Natural killer cell (primary cell): ENCODE measurements at regions not wholly inside any gene's neighbourhood (a gene's known extent, or its start where the extent isn't known, plus 50 kb on each side); places are given as distances from the start of the nearest gene placed in this dataset.
"Not testable (repeated sequence)": the region's sequence is repeated elsewhere in the genome, so short reads cannot be mapped to it uniquely, and the experiment has no call there.

ENCODE experiments used
- ATAC-seq, 3 donors: fragments of 150-1000 bp in 2 of 3; fragments of 200-7000 bp in 1 of 3; cut with Tn5 transposase; 1 replicate in 1 of 3; 2 replicates in 2 of 3; pipeline ENCODE4 v1.10.0; 2021; ENCODE audit warnings: mild to moderate bottlenecking in 2 of 3, moderate library complexity in 2 of 3
- DNase-seq, 2 donors: peaks; one replicate each; pipeline versions ENCODE4 v3.0.0 to v3.0.0-alpha.2; 2013 to 2021; ENCODE audit warnings: mixed read lengths in 1 of 2
- H3K27ac ChIP-seq: one replicate; pipeline ENCODE4 v1.5.1; 2013; ENCODE audit warnings: mild to moderate bottlenecking, low read length
- H3K27me3 ChIP-seq: one replicate; pipeline ENCODE4 v1.6.1; 2013; ENCODE audit warnings: low read length; ENCODE audit not compliant: control insufficient read depth, insufficient read depth
- H3K36me3 ChIP-seq: one replicate; pipeline ENCODE4 v1.6.1; 2013; ENCODE audit warnings: low read length; ENCODE audit not compliant: control insufficient read depth, insufficient read depth
- H3K4me1 ChIP-seq: one replicate; pipeline ENCODE4 v1.6.1; 2013; ENCODE audit warnings: low read length; ENCODE audit not compliant: control insufficient read depth, insufficient read depth
- H3K4me3 ChIP-seq: one replicate; pipeline ENCODE4 v1.5.1; 2013; ENCODE audit warnings: low read length
- H3K9me3 ChIP-seq: one replicate; pipeline ENCODE4 v1.6.1; 2013; ENCODE audit warnings: low read length; ENCODE audit not compliant: control insufficient read depth, insufficient read depth
- H3K27ac Mint-ChIP-seq, 2 donors: one replicate each; pipeline ENCODE4 v1.8.0; 2022; ENCODE audit warnings: mild to moderate bottlenecking in 2 of 2, mixed read lengths in 2 of 2, moderate library complexity in 1 of 2
- H3K27me3 Mint-ChIP-seq, 2 donors: one replicate each; pipeline ENCODE4 v1.8.0; 2022; ENCODE audit warnings: low read depth in 2 of 2, mixed read lengths in 2 of 2
- H3K36me3 Mint-ChIP-seq: one replicate; pipeline ENCODE4 v1.8.0; 2022; ENCODE audit warnings: mixed read lengths
- H3K4me1 Mint-ChIP-seq, 2 donors: one replicate each; pipeline ENCODE4 v1.8.0; 2022; ENCODE audit warnings: mixed read lengths in 2 of 2
- H3K4me3 Mint-ChIP-seq: one replicate; pipeline ENCODE4 v1.8.0; 2022; ENCODE audit warnings: mild to moderate bottlenecking, moderate library complexity, mixed read lengths
- H3K9me3 Mint-ChIP-seq, 2 donors: one replicate each; pipeline ENCODE4 v1.8.0; 2022; ENCODE audit warnings: mixed read lengths in 2 of 2
- CTCF ChIP-seq: fragments of 200-600 bp; IDR thresholded peaks from one replicate; pipeline ENCODE4 v1.8.0; 2022; ENCODE audit warnings: antibody characterized with exemption
- WGBS: methylation state at CpG from one replicate; pipeline ENCODE4 v1.1.7; 2013; ENCODE audit warnings: missing lambda C conversion rate; ENCODE audit not compliant: insufficient coverage; 5-methylcytosine and 5-hydroxymethylcytosine counted together
- intact Hi-C: fragments of 100-400 bp; cut with micrococcal nuclease; formaldehyde crosslinking; loops from one replicate; pipeline ENCODE4 v1.14.2; 2022

- Mint-ChIP-seq H3K9me3 (no peaks in the 10 kb centered on the region), H3K4me1 (no peaks in the 10 kb centered on the region), H3K36me3 (no peaks in the 10 kb centered on the region), H3K27me3 (no peaks in the 10 kb centered on the region), H3K4me3 (no peak overlapping the region), H3K27ac (no peak overlapping the region)
- TF ChIP-seq CTCF: no peak
- Histone ChIP-seq H3K9me3 (no peaks in the 10 kb centered on the region), H3K27ac (no peak overlapping the region), H3K27me3 (no peaks in the 10 kb centered on the region), H3K36me3 (no peaks in the 10 kb centered on the region), H3K4me1 (no peaks in the 10 kb centered on the region), H3K4me3 (no peak overlapping the region)
- ATAC-seq: no peak
- no peak for DNase-seq
- no CpG with 5 or more reads among the region's 1 CpG for WGBS
- intact Hi-C loops: no loop called here
Measured at GRCh38 chrX:82732861-82733260, 775.2 kb upstream of the POU3F4 start.

- intact Hi-C loops: no loop called here
- no peak for TF ChIP-seq CTCF
Measured at GRCh38 chrX:82734140-82734539, 774.0 kb upstream of the POU3F4 start.

GRCh38 chrX:82738313-82738712 lies 769.8 kb upstream of the POU3F4 start:
- H3K36me3 ChIP-seq, intact Hi-C loops, H3K4me1 Mint-ChIP-seq, H3K27me3 Mint-ChIP-seq, H3K4me1 ChIP-seq, ATAC-seq, H3K27ac Mint-ChIP-seq, H3K9me3 Mint-ChIP-seq, H3K27me3 ChIP-seq, H3K9me3 ChIP-seq, DNase-seq, H3K27ac ChIP-seq, H3K4me3 Mint-ChIP-seq, H3K36me3 Mint-ChIP-seq, H3K4me3 ChIP-seq: not testable (repeated sequence)
- 96% methylated on average over 17 of the region's 20 CpGs for WGBS

More at GRCh38 chrX:82734140-82734539, 774.0 kb upstream of the POU3F4 start:
- Mint-ChIP-seq H3K4me3 (no peak overlapping the region), H3K27ac (no peak overlapping the region), H3K9me3 (no peaks in the 10 kb centered on the region), H3K36me3 (no peaks in the 10 kb centered on the region), H3K27me3 (no peaks in the 10 kb centered on the region), H3K4me1 (no peaks in the 10 kb centered on the region)
- no peak for ATAC-seq
- H3K27ac ChIP-seq: no peak overlapping the region
- H3K27me3 ChIP-seq: no peaks in the 10 kb centered on the region
- no peak for DNase-seq
- no peaks in the 10 kb centered on the region for H3K9me3 ChIP-seq
- no peaks in the 10 kb centered on the region for H3K4me1 ChIP-seq
- H3K36me3 ChIP-seq: no peaks in the 10 kb centered on the region
- H3K4me3 ChIP-seq: no peak overlapping the region

- DNase-seq (no peak), ATAC-seq (no peak)
- Mint-ChIP-seq H3K9me3 (peaks cover 0 to 2% of the 10 kb centered on the region in 2 donors), H3K27ac (no peak overlapping the region), H3K4me3 (no peak overlapping the region), H3K27me3 (no peaks in the 10 kb centered on the region), H3K4me1 (no peaks in the 10 kb centered on the region), H3K36me3 (no peaks in the 10 kb centered on the region)
- no peak overlapping the region for H3K27ac ChIP-seq
- H3K4me3 ChIP-seq: no peak overlapping the region
- intact Hi-C loops: no loop called here
- no peaks in the 10 kb centered on the region for H3K27me3 ChIP-seq
- H3K9me3 ChIP-seq: no peaks in the 10 kb centered on the region
- no peaks in the 10 kb centered on the region for H3K4me1 ChIP-seq
- TF ChIP-seq CTCF: no peak
- H3K36me3 ChIP-seq: no peaks in the 10 kb centered on the region
- WGBS: no CpG with 5 or more reads among the region's 3 CpGs
Measured at GRCh38 chrX:82742351-82742750, 765.7 kb upstream of the POU3F4 start.

GRCh38 chrX:82745725-82746124 lies 762.4 kb upstream of the POU3F4 start:
- not testable (repeated sequence) for DNase-seq
- 96% methylated on average over 4 of the region's 5 CpGs for WGBS

More at GRCh38 chrX:82745725-82746124, 762.4 kb upstream of the POU3F4 start:
- H3K4me1 Mint-ChIP-seq, H3K27ac Mint-ChIP-seq, H3K36me3 ChIP-seq, H3K9me3 Mint-ChIP-seq, ATAC-seq, intact Hi-C loops, H3K27ac ChIP-seq, H3K4me3 Mint-ChIP-seq, H3K27me3 Mint-ChIP-seq, H3K4me1 ChIP-seq, H3K36me3 Mint-ChIP-seq, H3K9me3 ChIP-seq, H3K4me3 ChIP-seq, H3K27me3 ChIP-seq: not testable (repeated sequence)
